SK-N-MC (cell line): ENCODE measurements at regions not wholly inside any gene's neighbourhood (a gene's known extent, or its start where the extent isn't known, plus 50 kb on each side); places are given as distances from the start of the nearest gene placed in this dataset.

Experiments used
- EZH2 ChIP-seq: fragments of 200-600 bp; sonication (generic); IDR thresholded peaks from one replicate; pipeline ENCODE4 v1.6.1; 2017; ENCODE audit warnings: antibody characterized with exemption
- POLR2AphosphoS5 ChIP-seq: IDR thresholded peaks from 2 replicates; pipeline ENCODE4 v1.6.1; 2012; ENCODE audit warnings: mild to moderate bottlenecking, low read depth, low read length, borderline replicate concordance

DNA sequence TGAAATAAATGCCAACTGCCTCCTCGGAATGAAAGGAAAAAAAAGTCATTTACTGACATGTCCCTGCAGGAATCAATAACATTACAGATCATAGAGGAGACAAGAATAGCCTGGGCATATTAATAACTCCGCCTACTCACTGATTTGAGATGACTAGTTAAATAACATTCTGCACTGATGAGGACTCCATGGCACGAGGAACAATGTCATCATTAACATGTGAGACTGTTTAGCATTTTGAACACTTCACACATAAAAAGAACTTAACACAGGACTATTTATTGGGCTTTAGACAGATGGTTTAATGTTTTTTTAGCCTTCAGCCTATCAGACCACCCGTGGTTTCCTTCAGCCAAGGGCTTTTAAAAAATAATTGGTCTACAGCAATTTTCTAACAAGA lies 170.1 kb downstream of the OLFM4 start:
- TF ChIP-seq EZH2 (no peak), POLR2AphosphoS5 (no peak; the same call in 1 of the 2 replicates)
